NB4 (cell line): ENCODE measurements at regions not wholly inside any gene's neighbourhood (a gene's known extent, or its start where the extent isn't known, plus 50 kb on each side); places are given as distances from the start of the nearest gene placed in this dataset.

Experiments
- CTCF ChIP-seq: IDR thresholded peaks from one replicate; pipeline ENCODE4 v1.5.1; 2012; ENCODE audit warnings: low read depth, low read length
- MYC ChIP-seq: IDR thresholded peaks from 2 replicates; pipeline ENCODE4 v1.6.1; 2011; ENCODE audit warnings: low read depth, low read length

DNA sequence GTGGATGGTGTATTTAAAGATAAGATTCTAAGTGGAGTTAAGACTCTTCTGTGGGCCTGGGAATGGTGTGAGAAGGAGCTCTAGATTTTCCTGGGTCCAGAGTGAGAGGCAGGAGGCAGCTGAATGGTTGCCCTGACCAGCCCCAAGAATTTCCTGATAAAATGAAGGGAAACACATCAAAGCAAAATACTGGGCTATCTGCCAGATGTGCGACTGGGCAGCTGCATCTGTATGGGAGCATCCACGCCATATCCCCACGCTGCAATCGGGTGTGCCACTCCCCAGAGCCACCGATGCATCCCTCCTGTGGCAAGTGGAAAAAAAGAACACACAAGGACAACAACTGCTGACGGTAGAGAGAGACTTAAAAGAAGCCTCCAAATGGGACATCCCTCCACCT is 84.3 kb upstream of the COX10 start:
- TF ChIP-seq CTCF (no peak), MYC (no peak)
